ENCODE measurements at regions not wholly inside any gene's neighbourhood (a gene's known extent, or its start where the extent isn't known, plus 50 kb on each side); places are given as distances from the start of the nearest gene placed in this dataset.

DNA sequence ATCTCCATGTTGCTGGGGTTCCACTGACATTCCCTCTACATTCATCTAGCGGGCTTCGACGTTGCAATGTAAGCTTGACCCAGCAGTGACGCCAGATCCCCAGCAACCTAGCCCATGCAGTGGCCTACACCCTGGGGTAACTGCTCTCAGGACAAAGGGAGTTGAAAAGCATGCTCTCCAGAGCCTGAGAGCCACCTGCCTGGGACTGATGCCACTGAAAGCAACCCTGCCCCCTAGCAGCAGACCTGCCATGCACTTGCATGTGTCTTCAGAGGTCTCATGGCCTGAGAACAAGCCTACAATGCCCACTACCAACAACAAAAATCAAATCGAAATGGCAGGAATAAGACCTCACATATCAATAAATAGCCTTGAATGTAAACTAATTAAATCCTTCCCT is 330.3 kb downstream of the TRIM36 start:
- no peak for TF ChIP-seq POLR2A (IDR thresholded peaks at IDR 0.05)
- TF ChIP-seq, protein P1, sequence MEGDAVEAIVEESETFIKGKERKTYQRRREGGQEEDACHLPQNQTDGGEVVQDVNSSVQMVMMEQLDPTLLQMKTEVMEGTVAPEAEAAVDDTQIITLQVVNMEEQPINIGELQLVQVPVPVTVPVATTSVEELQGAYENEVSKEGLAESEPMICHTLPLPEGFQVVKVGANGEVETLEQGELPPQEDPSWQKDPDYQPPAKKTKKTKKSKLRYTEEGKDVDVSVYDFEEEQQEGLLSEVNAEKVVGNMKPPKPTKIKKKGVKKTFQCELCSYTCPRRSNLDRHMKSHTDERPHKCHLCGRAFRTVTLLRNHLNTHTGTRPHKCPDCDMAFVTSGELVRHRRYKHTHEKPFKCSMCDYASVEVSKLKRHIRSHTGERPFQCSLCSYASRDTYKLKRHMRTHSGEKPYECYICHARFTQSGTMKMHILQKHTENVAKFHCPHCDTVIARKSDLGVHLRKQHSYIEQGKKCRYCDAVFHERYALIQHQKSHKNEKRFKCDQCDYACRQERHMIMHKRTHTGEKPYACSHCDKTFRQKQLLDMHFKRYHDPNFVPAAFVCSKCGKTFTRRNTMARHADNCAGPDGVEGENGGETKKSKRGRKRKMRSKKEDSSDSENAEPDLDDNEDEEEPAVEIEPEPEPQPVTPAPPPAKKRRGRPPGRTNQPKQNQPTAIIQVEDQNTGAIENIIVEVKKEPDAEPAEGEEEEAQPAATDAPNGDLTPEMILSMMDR (IDR thresholded peaks at IDR 0.05) = no peak
- H3K27me3 ChIP-seq = no peaks in the 10 kb centered on the region
- DNase-seq = no peak
- H3K4me1 ChIP-seq (replicated peaks in 1 of 2) = no peaks in the 10 kb centered on the region
- H3K27ac ChIP-seq = no peak overlapping the region
- no peaks in the 10 kb centered on the region for H3K36me3 ChIP-seq (replicated peaks in 1 of 2)
- intact Hi-C loops (cut with DNase I) = no loop called here
- peaks cover 0 to 4% (median 0%) of the 10 kb centered on the region in 3 donors for H3K9me3 ChIP-seq (replicated peaks in 1 of 3)
- H3K4me3 ChIP-seq = no peak overlapping the region
- 47 to 85% (median 80%) methylated on average over 1 to 5 of the region's 5 CpGs for WGBS, 4 donors

- 68 to 86% (median 79%) methylated on average over 2 of the region's 2 CpGs for WGBS, 4 donors
- no peak overlapping the region for H3K4me3 ChIP-seq
- intact Hi-C loops (cut with DNase I) = no loop called here
- no peaks in the 10 kb centered on the region for H3K27me3 ChIP-seq
- H3K27ac ChIP-seq = no peak overlapping the region
- H3K36me3 ChIP-seq (replicated peaks in 1 of 2) = no peaks in the 10 kb centered on the region
- no peaks in the 10 kb centered on the region for H3K4me1 ChIP-seq (replicated peaks in 1 of 2)
- DNase-seq = no peak
- TF ChIP-seq, protein P1 (IDR thresholded peaks at IDR 0.05) = no peak
- no peak for TF ChIP-seq POLR2A (IDR thresholded peaks at IDR 0.05)
- H3K9me3 ChIP-seq (replicated peaks in 1 of 3) = peaks cover 0 to 4% (median 0%) of the 10 kb centered on the region in 3 donors
These were observed 330.8 kb downstream of the TRIM36 start for GRCh38 chr5:114838937-114839336.

DNA sequence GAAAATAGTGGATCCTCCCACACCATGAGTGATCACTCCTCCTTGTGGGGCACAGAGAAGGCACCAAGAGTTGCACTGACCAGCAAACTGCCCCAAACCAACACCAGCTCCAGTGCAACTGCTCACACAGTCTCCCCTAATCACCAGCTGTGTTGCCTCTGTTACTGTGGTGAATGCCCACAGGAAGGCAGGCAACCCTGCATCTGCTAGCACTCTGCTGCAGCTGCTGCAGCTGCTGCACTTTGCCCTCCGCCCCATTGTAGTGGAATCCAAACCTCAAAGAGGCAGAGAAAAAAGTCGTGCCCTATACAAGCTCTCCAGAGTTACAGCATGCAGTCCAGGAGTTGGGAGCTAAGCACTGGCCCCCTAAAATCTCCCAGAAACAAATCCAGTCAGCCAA is 339.6 kb downstream of the TRIM36 start:
- H3K9me3 ChIP-seq (replicated peaks in 1 of 3) = no peaks in the 10 kb centered on the region
- DNase-seq = no peak
- 49 to 79% (median 64%) methylated on average over 2 of the region's 2 CpGs for WGBS, 4 donors

DNA sequence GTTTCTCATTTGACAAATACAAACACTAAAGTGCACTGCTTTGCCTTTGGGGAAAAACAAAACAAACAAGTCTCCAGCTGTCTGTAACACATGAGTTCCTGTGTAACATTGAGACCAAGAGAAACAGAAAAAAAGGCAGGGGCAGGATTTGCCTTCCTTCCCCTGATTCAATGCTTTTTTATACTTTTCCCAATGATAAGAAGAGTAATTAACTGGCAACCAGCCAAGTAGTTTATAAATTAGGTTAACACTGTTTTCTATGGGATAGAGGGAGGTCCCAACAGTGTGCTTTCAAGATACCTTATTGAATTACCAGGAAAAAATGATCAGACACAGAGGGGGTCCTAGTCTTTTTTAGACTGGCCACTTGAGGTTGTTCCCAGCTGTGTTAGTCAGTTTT is 346.8 kb downstream of the TRIM36 start:
- Histone ChIP-seq H3K4me3 (no peak overlapping the region), H3K36me3 (replicated peaks in 1 of 2) (no peaks in the 10 kb centered on the region), H3K27ac (no peak overlapping the region), H3K9me3 (replicated peaks in 1 of 3) (peaks cover 0 to 10% (median 0%) of the 10 kb centered on the region in 3 donors), H3K27me3 (no peaks in the 10 kb centered on the region), H3K4me1 (replicated peaks in 1 of 2) (no peaks in the 10 kb centered on the region)
- no peak for DNase-seq
- TF ChIP-seq, protein P1 (IDR thresholded peaks at IDR 0.05) = no peak
- TF ChIP-seq POLR2A (IDR thresholded peaks at IDR 0.05) = no peak
- intact Hi-C loops (cut with DNase I) = no loop called here

More for the DNA sequence above, 339.6 kb downstream of the TRIM36 start:
- no peaks in the 10 kb centered on the region for H3K36me3 ChIP-seq (replicated peaks in 1 of 2)
- H3K4me1 ChIP-seq (replicated peaks in 1 of 2) = no peaks in the 10 kb centered on the region
- no peak overlapping the region for H3K27ac ChIP-seq
- no peak overlapping the region for H3K4me3 ChIP-seq
- intact Hi-C loops (cut with DNase I) = no loop called here
- H3K27me3 ChIP-seq = no peaks in the 10 kb centered on the region
- TF ChIP-seq, protein P1 (IDR thresholded peaks at IDR 0.05) = no peak
- TF ChIP-seq POLR2A (IDR thresholded peaks at IDR 0.05) = no peak
